Right ventricle myocardium inferior (tissue), 1 donor: ENCODE measurements at regions not wholly inside any gene's neighbourhood (a gene's known extent, or its start where the extent isn't known, plus 50 kb on each side); places are given as distances from the start of the nearest gene placed in this dataset.
"Not testable (repeated sequence)": the region's sequence is repeated elsewhere in the genome, so short reads cannot be mapped to it uniquely, and the experiment has no call there.

Experiments
- ATAC-seq: fragments of 200-7000 bp; cut with Tn5 transposase; one replicate; pipeline ENCODE4 v1.9.1; 2020; ENCODE audit warnings: mild to moderate bottlenecking, moderate library complexity
- DNase-seq: peaks from one replicate; pipeline ENCODE4 v3.0.0; 2021; ENCODE audit errors: missing footprints
- intact Hi-C: fragments of 100-400 bp; cut with DNase I; formaldehyde crosslinking; loops from one replicate; pipeline ENCODE4 v1.11.0; 2022
- donor health status: DM: no; HTN: yes; CAD: no; lungs with severe emphysema.

DNA sequence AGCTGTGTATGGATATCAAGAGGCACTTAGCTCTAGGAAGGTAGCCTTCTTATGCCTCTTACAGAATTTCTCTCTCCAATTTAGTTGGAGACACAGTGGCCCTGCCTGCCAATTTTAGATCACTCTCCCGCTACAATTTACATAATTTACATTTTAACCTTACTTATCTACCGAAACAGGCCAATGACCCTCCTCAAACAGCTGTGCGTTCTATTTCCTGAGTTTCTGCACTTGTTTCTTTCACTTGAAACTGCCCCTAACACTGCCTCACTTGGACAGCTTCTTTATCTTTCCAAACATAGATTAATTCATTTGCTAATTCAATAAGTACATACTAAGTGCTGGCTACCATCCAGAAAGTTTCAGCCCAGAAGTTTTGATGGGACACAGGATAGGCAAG, 52.9 kb upstream of the HDDC2 start:
- DNase-seq (no peak), ATAC-seq (no peak)
- intact Hi-C loops = no loop called here

GRCh38 chr6:125356884-125357283, 55.1 kb upstream of the HDDC2 start:
- no peak for ATAC-seq
- intact Hi-C loops = no loop called here
- no peak for DNase-seq

DNA sequence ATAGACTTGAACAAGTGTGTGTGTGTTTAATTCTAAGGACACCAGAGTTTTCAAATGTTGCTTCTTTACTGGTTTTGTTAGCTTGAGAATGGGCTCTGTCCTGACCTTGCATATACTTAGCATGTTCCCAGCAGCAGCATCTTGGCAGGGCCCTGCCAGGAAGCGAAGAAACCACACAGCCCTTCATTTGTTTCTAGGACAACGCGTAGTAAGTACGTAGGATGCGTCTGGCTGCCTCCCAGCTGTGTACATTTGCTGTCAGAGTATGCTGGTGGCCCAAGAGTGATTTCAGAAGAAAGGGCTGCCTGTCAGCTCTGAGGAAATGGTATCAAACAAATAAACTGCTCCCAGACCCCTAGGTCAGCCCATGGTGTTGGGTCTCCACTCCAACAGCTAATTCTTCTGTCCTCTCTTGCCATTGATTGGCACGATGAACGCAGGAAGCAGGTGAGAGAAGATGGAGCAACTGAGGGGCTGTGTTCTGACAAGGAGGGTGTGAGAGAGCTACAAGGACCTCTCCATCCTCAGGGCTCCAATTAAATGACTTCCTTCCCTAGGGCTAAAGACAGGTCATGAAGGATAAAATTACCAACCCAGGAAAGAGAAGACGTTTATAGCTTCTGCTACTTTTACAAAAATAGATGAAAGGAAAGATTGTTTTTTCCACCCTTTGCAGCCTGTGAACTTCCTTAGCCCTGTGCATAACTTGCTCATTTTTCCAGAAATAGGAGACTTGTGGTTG, 55.9 kb upstream of the HDDC2 start:
- ATAC-seq (no peak), DNase-seq (peak; percentile 55)
- intact Hi-C loops = no loop called here

DNA sequence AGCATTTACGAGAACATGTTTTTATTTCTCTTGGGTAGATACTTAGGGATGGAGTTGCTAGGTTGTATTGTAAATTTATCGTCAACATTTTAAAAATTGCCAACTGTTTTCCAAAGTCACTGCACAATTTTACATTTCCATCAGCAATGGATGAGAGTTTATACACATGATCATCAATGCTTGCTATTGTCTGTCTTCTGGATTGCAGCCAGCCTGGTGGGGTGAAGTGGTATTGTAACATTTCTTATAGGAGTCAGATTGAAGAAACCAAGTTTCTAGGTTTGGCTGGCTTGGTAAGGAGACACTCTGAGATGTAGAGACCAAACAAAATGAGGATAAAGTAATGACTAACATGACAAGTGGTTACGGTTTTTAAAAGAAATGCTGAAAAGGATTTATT, 57.1 kb upstream of the HDDC2 start:
- intact Hi-C loops = no loop called here
- DNase-seq (no peak), ATAC-seq (no peak)

DNA sequence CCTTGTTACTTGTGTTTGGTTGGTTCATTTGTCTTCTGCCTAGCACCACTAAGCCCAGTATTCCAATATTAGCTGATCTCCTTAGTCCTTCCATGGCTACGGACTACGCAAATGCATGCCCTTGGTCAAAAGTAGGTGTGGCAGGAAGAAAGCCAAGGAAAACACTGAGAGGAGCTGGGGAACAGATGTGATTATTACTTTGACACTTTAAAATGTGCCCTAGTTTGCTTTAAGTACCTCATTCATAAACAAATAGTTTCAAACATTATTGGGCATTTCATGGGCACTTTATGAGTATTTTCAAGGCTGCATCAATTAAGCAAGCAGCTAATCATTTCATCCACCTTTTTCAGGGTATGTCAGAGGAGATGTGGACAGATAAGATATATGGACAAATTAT, 60.1 kb upstream of the HDDC2 start:
- intact Hi-C loops = loop anchor here (2.0 to 10.0 kb wide), 2 partner anchors 47 to 233 kb away; no protein-coding TSS in a partner anchor
- DNase-seq (no peak), ATAC-seq (no peak)

- peak; percentile 82 for DNase-seq
- intact Hi-C loops = loop anchor here (1.0 to 10.0 kb wide), 3 partner anchors 48 to 387 kb away; no protein-coding TSS in a partner anchor
- peak; percentile 87 for ATAC-seq
Observed at GRCh38 chr6:125363039-125363823, 61.5 kb upstream of the HDDC2 start.

GRCh38 chr6:125363824-125364165, 62.0 kb upstream of the HDDC2 start:
- ATAC-seq = no peak

DNA sequence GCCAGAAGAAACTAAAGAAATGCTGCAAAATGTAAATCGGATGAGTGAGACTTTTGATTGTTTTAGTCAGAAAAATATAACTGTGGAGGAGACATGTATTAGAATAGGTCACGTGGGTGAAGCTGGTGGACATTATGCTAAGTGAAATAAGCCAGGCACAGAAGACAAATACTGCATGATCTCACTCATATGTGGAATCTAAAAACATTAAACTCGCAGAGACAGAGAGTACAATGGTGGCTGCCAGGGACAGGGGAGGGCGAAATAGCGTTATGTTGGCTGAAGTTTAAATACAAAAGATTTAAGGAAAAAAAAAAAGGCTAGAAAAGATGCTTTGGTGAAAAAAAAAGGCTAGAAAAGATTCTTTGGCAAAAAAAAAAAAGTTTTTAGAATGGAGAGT, 63.5 kb upstream of the HDDC2 start:
- no peak for ATAC-seq
- DNase-seq = no peak
- intact Hi-C loops = loop anchor here (10.0 kb wide), 1 partner anchor 230 kb away; no protein-coding TSS in a partner anchor

More at GRCh38 chr6:125363824-125364165, 62.0 kb upstream of the HDDC2 start:
- intact Hi-C loops = loop anchor here (1.0 to 10.0 kb wide), 3 partner anchors 49 to 387 kb away; no protein-coding TSS in a partner anchor
- no peak for DNase-seq

GRCh38 chr6:125367036-125367782, 65.4 kb upstream of the HDDC2 start:
- DNase-seq (no peak), ATAC-seq (no peak)
- intact Hi-C loops = loop anchor here (10.0 kb wide), 1 partner anchor 228 kb away; no protein-coding TSS in a partner anchor

DNA sequence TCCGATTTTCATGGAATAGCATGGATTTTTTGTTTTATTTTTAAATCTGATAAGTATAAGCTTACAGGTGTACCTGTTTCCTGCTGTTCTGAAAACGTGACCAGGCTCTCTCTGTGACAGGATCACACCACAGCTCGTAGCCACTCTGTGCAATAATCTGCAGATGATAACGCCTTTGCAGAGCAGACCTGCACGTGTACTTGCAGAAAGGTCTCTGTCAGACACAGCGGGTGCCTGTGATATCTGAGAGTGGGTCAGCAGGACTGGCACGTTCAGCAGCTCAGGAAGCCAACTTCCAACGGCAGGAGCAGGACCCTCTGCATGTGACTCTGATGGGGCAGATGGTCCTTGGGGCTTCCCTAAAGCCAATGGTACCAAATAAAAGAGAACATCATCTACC, 68.6 kb upstream of the HDDC2 start:
- DNase-seq (peak; percentile 69), ATAC-seq (peak; percentile 97)
- intact Hi-C loops = no loop called here

DNA sequence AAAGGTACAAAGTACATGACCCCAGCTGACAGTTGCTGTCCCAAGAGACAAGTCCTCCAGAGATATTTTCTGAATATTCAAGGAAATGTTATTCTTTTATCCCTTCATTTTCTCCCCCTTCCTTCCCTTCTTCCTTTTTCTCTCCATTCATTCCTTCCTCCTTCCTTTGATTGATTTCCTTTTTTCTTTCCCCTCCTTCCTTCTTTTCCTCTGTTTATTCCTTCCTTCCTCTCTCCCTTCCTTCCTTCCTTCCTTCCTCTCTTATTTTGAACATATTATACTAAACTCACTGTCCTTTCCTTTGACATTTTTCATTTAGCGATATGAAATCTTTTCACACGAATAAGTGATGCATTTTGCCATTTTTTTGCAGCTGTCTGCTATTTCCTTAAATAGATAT, 73.2 kb upstream of the HDDC2 start:
- intact Hi-C loops = no loop called here
- ATAC-seq = no peak
- DNase-seq = no peak

GRCh38 chr6:125375821-125376220, 74.1 kb upstream of the HDDC2 start:
- intact Hi-C loops = no loop called here
- no peak for ATAC-seq
- no peak for DNase-seq

DNA sequence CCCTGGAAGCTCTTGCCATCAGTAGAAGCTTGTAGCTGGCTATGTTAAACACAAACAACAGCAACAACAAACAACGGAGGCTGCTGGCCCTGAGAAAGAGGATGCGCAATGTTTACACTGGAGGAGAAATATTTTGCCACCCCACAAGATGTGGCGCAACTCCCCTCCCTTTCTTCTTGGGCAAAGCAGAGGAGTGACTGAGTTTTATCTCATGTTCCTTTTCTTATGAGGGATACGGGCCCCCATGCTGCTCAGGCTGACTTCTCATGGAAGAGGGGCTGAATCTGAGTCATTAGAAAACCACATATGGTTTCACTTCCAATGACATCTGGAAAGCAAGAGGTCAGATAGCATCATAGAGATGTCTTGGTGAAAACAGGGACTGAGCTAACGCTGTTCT, 75.9 kb upstream of the HDDC2 start:
- DNase-seq (no peak), ATAC-seq (no peak)
- intact Hi-C loops = no loop called here

GRCh38 chr6:125379174-125379573, 77.4 kb upstream of the HDDC2 start:
- DNase-seq (no peak), ATAC-seq (no peak)
- intact Hi-C loops = no loop called here

DNA sequence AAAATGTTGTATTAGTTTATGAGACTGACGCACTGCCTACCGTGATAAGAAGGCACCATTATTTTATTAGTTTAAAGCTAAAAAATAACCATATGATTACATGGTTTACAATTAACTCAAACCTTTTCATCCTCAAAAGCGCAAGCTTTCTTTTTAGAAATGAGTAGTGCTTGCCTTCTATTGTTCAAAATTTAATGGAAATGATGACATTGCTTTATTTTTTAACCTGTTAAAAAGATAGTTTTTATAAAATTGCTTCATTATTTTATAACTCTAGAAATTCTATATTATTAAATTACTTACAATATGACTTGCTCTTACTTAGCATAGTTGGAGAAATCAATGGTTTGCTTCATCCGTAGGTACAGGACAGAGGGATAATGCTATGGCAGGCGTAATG, 78.7 kb upstream of the HDDC2 start:
- no peak for ATAC-seq
- no peak for DNase-seq
- intact Hi-C loops = no loop called here

GRCh38 chr6:125386337-125386736, 84.6 kb upstream of the HDDC2 start:
- DNase-seq, ATAC-seq: not testable (repeated sequence)

GRCh38 chr6:125392682-125393081, 90.9 kb upstream of the HDDC2 start:
- DNase-seq (no peak), ATAC-seq (no peak)
- intact Hi-C loops = no loop called here

More at GRCh38 chr6:125386337-125386736, 84.6 kb upstream of the HDDC2 start:
- intact Hi-C loops = not testable (repeated sequence)

- intact Hi-C loops = no loop called here
- ATAC-seq (no peak), DNase-seq (no peak)
Observed at GRCh38 chr6:125393449-125393858, 91.7 kb upstream of the HDDC2 start.

GRCh38 chr6:125406741-125407140, 105.0 kb upstream of the HDDC2 start:
- intact Hi-C loops = no loop called here
- no peak for DNase-seq
- ATAC-seq = no peak
